Fibroblast of lung (primary cell): ENCODE measurements at regions not wholly inside any gene's neighbourhood (a gene's known extent, or its start where the extent isn't known, plus 50 kb on each side); places are given as distances from the start of the nearest gene placed in this dataset.

Experiments
- DNase-seq, 2 donors: peaks; one replicate each; pipeline versions ENCODE4 v3.0.0 to v3.0.0-alpha.2; 2010; ENCODE audit warnings: low read depth in 2 of 2
- H2AFZ ChIP-seq: 2 replicates; pipeline ENCODE4 v1.5.1; 2012; ENCODE audit warnings: low read length, control low read depth, inconsistent platforms
- H3K27ac ChIP-seq: 2 replicates; pipeline ENCODE4 v1.5.1; 2011; ENCODE audit warnings: low read length, control low read depth; ENCODE audit not compliant: insufficient read depth
- H3K27me3 ChIP-seq: 2 replicates; pipeline ENCODE4 v1.5.1; 2011; ENCODE audit warnings: mild to moderate bottlenecking, low read length; ENCODE audit not compliant: control insufficient read depth, insufficient read depth
- H3K36me3 ChIP-seq: 2 replicates; pipeline ENCODE4 v1.5.1; 2011; ENCODE audit warnings: low read length; ENCODE audit not compliant: control insufficient read depth, insufficient read depth
- H3K4me1 ChIP-seq: 2 replicates; pipeline ENCODE4 v1.5.1; 2011; ENCODE audit warnings: low read length; ENCODE audit not compliant: control insufficient read depth, insufficient read depth; ENCODE audit errors: extremely low read depth
- H3K4me2 ChIP-seq: 2 replicates; pipeline ENCODE4 v1.5.1; 2011; ENCODE audit warnings: low read length, control low read depth; ENCODE audit not compliant: insufficient read depth; ENCODE audit errors: extremely low read depth
- H3K4me3 ChIP-seq, 4 experiments: fragments of 200-600 bp in 1 of 4; sonication (generic) in 1 of 4; replicated peaks in 1 of 4; 2 replicates each; pipeline ENCODE4 v1.5.1; 2011 to 2016; ENCODE audit warnings: low read length in 4 of 4, low read depth in 3 of 4, mild to moderate bottlenecking in 3 of 4, control low read depth in 2 of 4, inconsistent platforms in 1 of 4, mixed read lengths in 1 of 4; ENCODE audit not compliant: insufficient read depth in 1 of 4; ENCODE audit errors: control extremely low read depth in 1 of 4
- H3K79me2 ChIP-seq: 2 replicates; pipeline ENCODE4 v1.5.1; 2012; ENCODE audit warnings: mild to moderate bottlenecking, low read length, inconsistent platforms; ENCODE audit not compliant: control insufficient read depth, insufficient read depth
- H3K9ac ChIP-seq: 2 replicates; pipeline ENCODE4 v1.5.1; 2011; ENCODE audit warnings: mild to moderate bottlenecking, low read length, control low read depth; ENCODE audit not compliant: insufficient read depth
- H3K9me3 ChIP-seq: 2 replicates; pipeline ENCODE4 v1.5.1; 2012; ENCODE audit warnings: low read depth, low read length; ENCODE audit not compliant: control insufficient read depth, insufficient read depth
- H4K20me1 ChIP-seq: 2 replicates; pipeline ENCODE4 v1.5.1; 2011; ENCODE audit warnings: low read length; ENCODE audit not compliant: control insufficient read depth, insufficient read depth; ENCODE audit errors: extremely low read depth
- EZH2 ChIP-seq: IDR thresholded peaks from 2 replicates; pipeline ENCODE4 v1.5.1; 2012; ENCODE audit warnings: low read length, control low read depth, mild to moderate bottlenecking; ENCODE audit errors: missing control alignments
- TF ChIP-seq, protein P1 (sequence below), 2 donors: IDR thresholded peaks in 1 of 2; conservative IDR thresholded peaks in 1 of 2; 1 replicate in 1 of 2; 2 replicates in 1 of 2; pipeline ENCODE4 v1.5.1; 2011 to 2012; ENCODE audit warnings: low read length in 2 of 2, control low read depth in 1 of 2, inconsistent platforms in 1 of 2, low read depth in 1 of 2, mild to moderate bottlenecking in 1 of 2

DNA sequence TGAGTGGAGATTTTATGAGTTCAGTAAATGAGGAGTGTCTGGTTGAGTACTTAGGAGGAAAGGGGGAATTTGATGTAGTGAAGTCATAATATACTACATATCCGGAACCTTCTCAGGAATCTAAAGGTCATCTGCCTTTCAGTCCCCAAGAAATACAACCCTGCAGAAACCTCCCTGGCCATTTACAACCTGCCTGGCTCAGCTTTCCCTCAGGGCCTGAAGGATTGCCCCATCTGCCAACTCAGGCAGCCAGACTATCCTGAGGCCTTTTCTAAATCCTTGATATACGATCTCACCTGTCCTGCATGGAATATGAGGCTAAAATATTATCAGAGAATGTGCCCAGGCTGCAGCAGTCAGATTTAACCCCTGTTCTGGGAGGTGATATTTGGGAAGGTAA is 165.4 kb upstream of the SPOPL start:
- Histone ChIP-seq H2AFZ (no peak overlapping the region), H3K4me3 (no peak overlapping the region), H4K20me1 (no peaks in the 10 kb centered on the region), H3K27me3 (no peaks in the 10 kb centered on the region), H3K36me3 (no peaks in the 10 kb centered on the region), H3K27ac (no peak overlapping the region), H3K9ac (no peak overlapping the region), H3K4me1 (no peaks in the 10 kb centered on the region), H3K9me3 (no peaks in the 10 kb centered on the region), H3K4me2 (no peak overlapping the region), H3K79me2 (no peaks in the 10 kb centered on the region)
- TF ChIP-seq, protein P1, sequence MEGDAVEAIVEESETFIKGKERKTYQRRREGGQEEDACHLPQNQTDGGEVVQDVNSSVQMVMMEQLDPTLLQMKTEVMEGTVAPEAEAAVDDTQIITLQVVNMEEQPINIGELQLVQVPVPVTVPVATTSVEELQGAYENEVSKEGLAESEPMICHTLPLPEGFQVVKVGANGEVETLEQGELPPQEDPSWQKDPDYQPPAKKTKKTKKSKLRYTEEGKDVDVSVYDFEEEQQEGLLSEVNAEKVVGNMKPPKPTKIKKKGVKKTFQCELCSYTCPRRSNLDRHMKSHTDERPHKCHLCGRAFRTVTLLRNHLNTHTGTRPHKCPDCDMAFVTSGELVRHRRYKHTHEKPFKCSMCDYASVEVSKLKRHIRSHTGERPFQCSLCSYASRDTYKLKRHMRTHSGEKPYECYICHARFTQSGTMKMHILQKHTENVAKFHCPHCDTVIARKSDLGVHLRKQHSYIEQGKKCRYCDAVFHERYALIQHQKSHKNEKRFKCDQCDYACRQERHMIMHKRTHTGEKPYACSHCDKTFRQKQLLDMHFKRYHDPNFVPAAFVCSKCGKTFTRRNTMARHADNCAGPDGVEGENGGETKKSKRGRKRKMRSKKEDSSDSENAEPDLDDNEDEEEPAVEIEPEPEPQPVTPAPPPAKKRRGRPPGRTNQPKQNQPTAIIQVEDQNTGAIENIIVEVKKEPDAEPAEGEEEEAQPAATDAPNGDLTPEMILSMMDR (conservative IDR thresholded peaks at IDR 0.05 in 1 of 2, IDR thresholded peaks at IDR 0.05 in 1 of 2; ENCODE audit: low read depth in 1 of 2, low read length in 2 of 2): no peak
- no peak for TF ChIP-seq EZH2
- no peak for DNase-seq

DNA sequence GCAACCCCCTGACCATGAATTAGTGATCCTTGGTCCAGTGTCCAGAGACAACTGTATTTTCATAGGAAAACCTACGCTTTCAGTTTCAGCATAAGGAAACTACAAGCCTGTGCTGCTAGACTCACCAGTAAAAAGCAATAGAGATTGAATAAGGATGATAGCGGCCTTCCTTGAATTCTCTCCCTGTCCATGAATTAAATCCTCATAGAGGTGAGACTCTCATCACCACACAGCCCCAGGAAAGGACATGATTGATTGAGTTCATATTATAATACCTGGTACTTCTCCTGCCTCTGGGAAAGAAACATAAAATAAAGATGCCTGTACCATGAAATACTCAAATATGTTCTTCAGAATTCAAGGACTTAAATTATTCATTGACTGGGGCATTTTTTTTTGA is 146.3 kb upstream of the SPOPL start:
- Histone ChIP-seq H3K79me2 (no peaks in the 10 kb centered on the region), H3K4me3 (no peak overlapping the region), H3K27me3 (no peaks in the 10 kb centered on the region)

DNA sequence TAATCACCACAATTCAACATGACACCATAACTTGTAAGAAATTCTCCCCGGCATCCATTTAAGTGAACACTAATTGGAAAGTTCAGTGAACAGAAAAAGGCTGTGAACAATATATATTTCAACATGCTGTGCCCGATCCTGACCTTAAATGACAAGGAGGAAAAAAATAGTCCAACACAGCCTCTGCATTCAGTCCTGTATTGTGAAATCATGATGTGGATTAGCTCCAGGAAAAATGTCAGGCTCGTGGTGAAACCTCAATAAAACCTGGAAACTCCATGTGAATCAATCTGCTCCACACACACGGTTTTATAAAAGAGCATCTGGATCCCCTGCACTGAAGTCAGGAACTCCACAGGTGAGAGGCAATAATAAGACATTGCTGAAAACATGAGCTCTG is 145.4 kb upstream of the SPOPL start:
- Histone ChIP-seq H2AFZ (no peak overlapping the region), H3K79me2 (no peaks in the 10 kb centered on the region), H3K36me3 (no peaks in the 10 kb centered on the region), H3K27ac (no peak overlapping the region), H3K4me2 (no peak overlapping the region), H4K20me1 (no peaks in the 10 kb centered on the region), H3K4me1 (no peaks in the 10 kb centered on the region), H3K4me3 (no peak overlapping the region), H3K9ac (no peak overlapping the region), H3K9me3 (no peaks in the 10 kb centered on the region), H3K27me3 (no peaks in the 10 kb centered on the region)
- peak; percentile 58 to 83 for DNase-seq
- TF ChIP-seq, protein P1 (conservative IDR thresholded peaks at IDR 0.05 in 1 of 2, IDR thresholded peaks at IDR 0.05 in 1 of 2; ENCODE audit: low read depth in 1 of 2, low read length in 2 of 2): no peak

More for the DNA sequence above, 146.3 kb upstream of the SPOPL start:
- Histone ChIP-seq H4K20me1 (no peaks in the 10 kb centered on the region), H3K36me3 (no peaks in the 10 kb centered on the region), H3K4me2 (no peak overlapping the region), H3K4me1 (no peaks in the 10 kb centered on the region), H3K27ac (no peak overlapping the region), H3K9ac (no peak overlapping the region), H3K9me3 (no peaks in the 10 kb centered on the region), H2AFZ (no peak overlapping the region)
- TF ChIP-seq, protein P1 (conservative IDR thresholded peaks at IDR 0.05 in 1 of 2, IDR thresholded peaks at IDR 0.05 in 1 of 2; ENCODE audit: low read depth in 1 of 2, low read length in 2 of 2): no peak
- TF ChIP-seq EZH2: no peak
- no peak for DNase-seq
